CD4-positive, CD25-positive, alpha-beta regulatory T cell (primary cell): ENCODE measurements at regions not wholly inside any gene's neighbourhood (a gene's known extent, or its start where the extent isn't known, plus 50 kb on each side); places are given as distances from the start of the nearest gene placed in this dataset.
A peak's percentile ranks its signal among the peaks of the same experiment; 100 is the strongest.

Source experiments
- ATAC-seq, 2 donors: fragments of 150-1000 bp; cut with Tn5 transposase; one replicate each; pipeline ENCODE4 v1.10.0; 2021; ENCODE audit warnings: low read depth in 2 of 2, moderate number of reproducible peaks in 2 of 2, moderate library complexity in 1 of 2
- DNase-seq, 3 donors: peaks; one replicate each; pipeline versions ENCODE4 v3.0.0 to v3.0.0-alpha.2; 2012 to 2022; ENCODE audit warnings: mixed read lengths in 1 of 3
- H3K27ac ChIP-seq: one replicate; pipeline ENCODE4 v1.7.0; 2013; ENCODE audit warnings: mild to moderate bottlenecking, low read length; ENCODE audit not compliant: insufficient read depth, poor library complexity, severe bottlenecking
- H3K27me3 ChIP-seq: one replicate; pipeline ENCODE4 v1.7.0; 2013; ENCODE audit warnings: low read length; ENCODE audit not compliant: control insufficient read depth, insufficient read depth
- H3K36me3 ChIP-seq: one replicate; pipeline ENCODE4 v1.7.0; 2013; ENCODE audit warnings: mild to moderate bottlenecking, low read length, moderate library complexity; ENCODE audit not compliant: control insufficient read depth, insufficient read depth
- H3K4me1 ChIP-seq: 2 replicates; pipeline ENCODE4 v1.7.0; 2013; ENCODE audit warnings: mild to moderate bottlenecking, low read length; ENCODE audit not compliant: insufficient read depth, control insufficient read depth, poor library complexity, severe bottlenecking
- H3K4me3 ChIP-seq: one replicate; pipeline ENCODE4 v1.7.0; 2013; ENCODE audit warnings: low read depth, mild to moderate bottlenecking, low read length, moderate library complexity
- H3K9me3 ChIP-seq, 2 experiments: 1 replicate in 1 of 2; 2 replicates in 1 of 2; pipeline ENCODE4 v1.7.0; 2013; ENCODE audit warnings: low read length in 2 of 2, mild to moderate bottlenecking in 1 of 2, moderate library complexity in 1 of 2; ENCODE audit not compliant: control insufficient read depth in 2 of 2
- H3K27ac Mint-ChIP-seq, 3 donors: one replicate each; pipeline ENCODE4 v1.8.0; 2020 to 2022; ENCODE audit warnings: mild to moderate bottlenecking in 3 of 3, mixed read lengths in 3 of 3, moderate library complexity in 2 of 3
- H3K27me3 Mint-ChIP-seq: one replicate; pipeline ENCODE4 v1.8.0; 2022; ENCODE audit warnings: mild to moderate bottlenecking, mixed read lengths
- H3K36me3 Mint-ChIP-seq: one replicate; pipeline ENCODE4 v1.8.0; 2020; ENCODE audit warnings: mixed read lengths
- H3K4me1 Mint-ChIP-seq, 4 donors: one replicate each; pipeline ENCODE4 v1.8.0; 2020 to 2022; ENCODE audit warnings: mixed read lengths in 4 of 4, mild to moderate bottlenecking in 1 of 4
- H3K4me3 Mint-ChIP-seq, 4 donors: one replicate each; pipeline ENCODE4 v1.8.0; 2020 to 2022; ENCODE audit warnings: mild to moderate bottlenecking in 4 of 4, mixed read lengths in 4 of 4, moderate library complexity in 3 of 4
- H3K9me3 Mint-ChIP-seq, 7 donors: one replicate each; pipeline ENCODE4 v1.8.0; 2020 to 2022; ENCODE audit warnings: mixed read lengths in 7 of 7, mild to moderate bottlenecking in 3 of 7, moderate library complexity in 2 of 7

DNA sequence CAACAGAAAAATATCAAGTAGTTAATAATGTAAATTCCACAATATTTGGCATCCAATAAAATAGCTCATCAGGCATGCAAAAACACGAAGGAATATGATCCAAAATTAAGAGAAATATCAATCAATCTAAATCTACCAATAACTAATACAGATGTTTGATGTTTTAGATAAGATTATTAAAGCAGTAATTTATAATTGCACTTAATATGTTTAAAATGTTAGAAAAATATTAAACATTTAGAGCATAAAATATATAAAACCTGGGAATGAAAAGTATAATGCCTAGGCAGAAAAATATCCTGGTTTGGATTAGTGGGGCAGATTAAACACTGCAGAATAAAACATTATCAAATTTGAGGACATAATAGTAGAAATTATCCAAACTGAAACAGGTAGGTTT is 879.9 kb downstream of the FAM181B start:
- no peaks in the 10 kb centered on the region for H3K4me1 ChIP-seq
- H3K4me3 ChIP-seq = no peak overlapping the region
- H3K27ac ChIP-seq = no peak overlapping the region
- Mint-ChIP-seq H3K27ac (no peak overlapping the region), H3K4me1 (peaks cover 0 to 4% (median 2%) of the 10 kb centered on the region in 4 donors), H3K27me3 (no peaks in the 10 kb centered on the region), H3K9me3 (peaks cover 0 to 1% (median 0%) of the 10 kb centered on the region in 7 donors), H3K4me3 (no peak overlapping the region), H3K36me3 (no peaks in the 10 kb centered on the region)
- H3K27me3 ChIP-seq = no peaks in the 10 kb centered on the region
- no peak for DNase-seq
- no peaks in the 10 kb centered on the region for H3K36me3 ChIP-seq
- no peak for ATAC-seq
- H3K9me3 ChIP-seq = no peaks in the 10 kb centered on the region

DNA sequence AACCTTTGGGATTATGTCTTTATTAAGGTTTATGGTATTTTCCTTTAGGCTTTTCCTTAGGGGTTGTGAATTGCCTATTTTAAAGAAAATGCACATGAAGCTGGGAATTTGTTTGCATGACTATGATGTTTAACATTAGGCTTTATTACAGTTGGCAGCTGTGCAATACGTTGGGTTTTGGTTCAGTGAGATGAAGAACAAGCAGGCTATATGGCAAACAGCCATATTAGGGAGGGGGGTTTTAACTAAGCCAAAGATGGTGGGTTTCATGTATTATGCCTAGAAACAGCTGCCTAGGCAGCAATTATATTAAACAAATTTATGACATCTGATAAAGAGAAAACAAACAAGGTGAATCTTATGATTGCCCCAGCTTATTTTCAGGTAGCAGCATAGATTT is 880.8 kb downstream of the FAM181B start:
- ATAC-seq (no peak), DNase-seq (no peak)
- Mint-ChIP-seq H3K4me1 (peaks cover 0 to 4% (median 2%) of the 10 kb centered on the region in 4 donors), H3K27me3 (no peaks in the 10 kb centered on the region), H3K27ac (peak overlapping the region in 1 of 3 donors; percentile 28), H3K4me3 (no peak overlapping the region), H3K9me3 (peaks cover 0 to 1% (median 0%) of the 10 kb centered on the region in 7 donors), H3K36me3 (no peaks in the 10 kb centered on the region)
- Histone ChIP-seq H3K9me3 (no peaks in the 10 kb centered on the region), H3K4me1 (no peaks in the 10 kb centered on the region), H3K27me3 (no peaks in the 10 kb centered on the region), H3K4me3 (no peak overlapping the region), H3K36me3 (no peaks in the 10 kb centered on the region), H3K27ac (no peak overlapping the region)

DNA sequence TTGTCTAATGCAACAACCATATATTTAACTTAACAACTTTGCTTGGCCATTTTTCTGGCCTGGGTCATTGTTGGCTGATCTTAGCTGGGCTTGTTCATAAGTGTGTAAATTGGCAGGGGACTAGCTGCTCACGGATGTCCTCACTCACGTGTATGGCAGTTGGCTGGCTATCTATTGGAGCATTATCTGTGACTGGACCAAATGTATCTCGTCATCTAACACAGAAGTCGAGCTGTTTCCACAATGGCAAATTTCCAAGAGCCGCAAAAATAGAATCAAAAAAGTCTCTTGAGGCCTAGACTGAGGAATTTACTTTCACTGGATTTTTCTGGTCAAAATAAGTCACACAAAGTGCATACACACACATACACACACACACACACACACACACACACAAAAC is 893.3 kb downstream of the FAM181B start:
- Histone ChIP-seq H3K27me3 (no peaks in the 10 kb centered on the region), H3K4me3 (no peak overlapping the region), H3K36me3 (no peaks in the 10 kb centered on the region), H3K4me1 (no peaks in the 10 kb centered on the region), H3K9me3 (no peaks in the 10 kb centered on the region), H3K27ac (no peak overlapping the region)
- DNase-seq (no peak), ATAC-seq (no peak)
- H3K4me1 Mint-ChIP-seq = peaks cover 0 to 5% (median 3%) of the 10 kb centered on the region in 4 donors
- H3K27ac Mint-ChIP-seq = no peak overlapping the region
- no peaks in the 10 kb centered on the region for H3K36me3 Mint-ChIP-seq
- H3K4me3 Mint-ChIP-seq = no peak overlapping the region
- no peaks in the 10 kb centered on the region for H3K27me3 Mint-ChIP-seq
- H3K9me3 Mint-ChIP-seq = peaks cover 0 to 2% (median 0%) of the 10 kb centered on the region in 7 donors

- Mint-ChIP-seq H3K27ac (no peak overlapping the region), H3K27me3 (no peaks in the 10 kb centered on the region), H3K4me3 (no peak overlapping the region), H3K4me1 (peaks cover 0 to 5% (median 3%) of the 10 kb centered on the region in 4 donors), H3K36me3 (no peaks in the 10 kb centered on the region), H3K9me3 (peaks cover 0 to 2% (median 0%) of the 10 kb centered on the region in 7 donors)
- no peaks in the 10 kb centered on the region for H3K36me3 ChIP-seq
- no peaks in the 10 kb centered on the region for H3K4me1 ChIP-seq
- DNase-seq = no peak
- H3K27ac ChIP-seq = no peak overlapping the region
- H3K9me3 ChIP-seq = no peaks in the 10 kb centered on the region
- no peak for ATAC-seq
- H3K27me3 ChIP-seq = peaks cover 1% of the 10 kb centered on the region
- no peak overlapping the region for H3K4me3 ChIP-seq
Observed at GRCh38 chr11:81839976-81840375, 893.7 kb downstream of the FAM181B start.

DNA sequence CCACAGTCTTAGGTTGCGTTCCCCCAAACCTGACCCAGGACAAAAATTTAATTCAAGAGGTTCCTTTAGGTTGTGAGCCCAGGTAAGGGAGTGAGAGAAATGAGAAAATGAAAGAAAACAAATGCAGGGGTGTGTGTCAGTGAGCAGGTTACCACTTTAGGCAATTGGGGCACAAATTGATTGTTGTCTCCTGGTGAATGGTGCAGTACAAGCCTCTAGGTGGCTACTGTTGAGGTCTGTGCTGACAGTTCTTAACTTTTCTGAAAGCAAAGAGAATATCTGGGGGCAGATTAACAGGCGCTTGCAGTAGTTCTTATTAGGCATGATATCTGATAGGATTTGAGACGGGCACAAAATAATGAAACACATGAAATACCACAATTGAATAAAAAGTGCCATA is 894.6 kb downstream of the FAM181B start:
- H3K27me3 ChIP-seq = peaks cover 3% of the 10 kb centered on the region
- Mint-ChIP-seq H3K4me1 (peaks cover 0 to 5% (median 3%) of the 10 kb centered on the region in 4 donors), H3K36me3 (no peaks in the 10 kb centered on the region), H3K9me3 (peaks cover 0 to 5% (median 2%) of the 10 kb centered on the region in 7 donors), H3K4me3 (no peak overlapping the region), H3K27ac (no peak overlapping the region), H3K27me3 (no peaks in the 10 kb centered on the region)
- no peak overlapping the region for H3K4me3 ChIP-seq
- H3K27ac ChIP-seq = no peak overlapping the region
- DNase-seq = no peak
- ATAC-seq = no peak
- no peaks in the 10 kb centered on the region for H3K9me3 ChIP-seq
- no peaks in the 10 kb centered on the region for H3K36me3 ChIP-seq
- no peaks in the 10 kb centered on the region for H3K4me1 ChIP-seq

- Mint-ChIP-seq H3K9me3 (peaks cover 0 to 17% (median 10%) of the 10 kb centered on the region in 7 donors), H3K4me1 (no peaks in the 10 kb centered on the region), H3K27ac (no peak overlapping the region), H3K36me3 (no peaks in the 10 kb centered on the region), H3K4me3 (no peak overlapping the region), H3K27me3 (no peaks in the 10 kb centered on the region)
- DNase-seq = no peak
- Histone ChIP-seq H3K36me3 (no peaks in the 10 kb centered on the region), H3K27me3 (peaks cover 5% of the 10 kb centered on the region), H3K4me3 (no peak overlapping the region), H3K9me3 (peaks cover 0 to 3% of the 10 kb centered on the region in 2 experiments), H3K27ac (no peak overlapping the region), H3K4me1 (no peaks in the 10 kb centered on the region)
- ATAC-seq = no peak
Observed at GRCh38 chr11:81829976-81830375, 903.7 kb downstream of the FAM181B start.

DNA sequence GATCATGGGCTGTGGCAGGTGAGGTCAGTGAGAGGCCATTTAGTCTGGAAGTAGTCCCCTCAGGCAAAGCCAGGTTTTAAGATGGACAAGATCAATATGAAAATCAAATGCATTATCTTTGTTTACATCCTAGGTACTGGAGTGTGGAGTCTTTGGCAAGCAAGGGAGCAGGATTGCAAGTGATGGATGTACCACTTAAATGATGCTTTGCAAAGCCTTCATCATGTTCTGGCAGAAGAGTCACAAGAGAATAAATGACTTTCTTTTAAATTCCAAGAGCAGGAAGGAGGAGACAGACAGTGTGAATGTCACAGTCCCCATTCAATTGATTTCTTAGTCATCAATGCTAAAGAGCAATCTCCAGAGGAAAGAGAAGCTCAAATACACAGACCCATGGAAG is 908.3 kb downstream of the FAM181B start:
- H3K4me1 Mint-ChIP-seq = peaks cover 0 to 10% (median 3%) of the 10 kb centered on the region in 4 donors
- H3K4me3 ChIP-seq = no peak overlapping the region
- no peak overlapping the region for H3K27ac ChIP-seq
- no peaks in the 10 kb centered on the region for H3K9me3 ChIP-seq
- ATAC-seq (no peak), DNase-seq (no peak)
- no peaks in the 10 kb centered on the region for H3K36me3 Mint-ChIP-seq
- H3K9me3 Mint-ChIP-seq = peaks cover 0 to 7% (median 0%) of the 10 kb centered on the region in 7 donors
- no peaks in the 10 kb centered on the region for H3K36me3 ChIP-seq
- H3K27me3 ChIP-seq = peaks cover 4% of the 10 kb centered on the region
- no peak overlapping the region for H3K27ac Mint-ChIP-seq
- H3K4me3 Mint-ChIP-seq = no peak overlapping the region
- no peaks in the 10 kb centered on the region for H3K4me1 ChIP-seq
- H3K27me3 Mint-ChIP-seq = peaks cover 6% of the 10 kb centered on the region

GRCh38 chr11:81819462-81819861 is 914.2 kb downstream of the FAM181B start:
- Mint-ChIP-seq H3K27ac (no peak overlapping the region), H3K36me3 (no peaks in the 10 kb centered on the region), H3K4me3 (no peak overlapping the region), H3K9me3 (peaks cover 0 to 3% (median 0%) of the 10 kb centered on the region in 7 donors), H3K4me1 (peaks cover 0 to 12% (median 3%) of the 10 kb centered on the region in 4 donors), H3K27me3 (peaks cover 6% of the 10 kb centered on the region)
- no peak for DNase-seq
- Histone ChIP-seq H3K4me1 (no peaks in the 10 kb centered on the region), H3K27me3 (no peaks in the 10 kb centered on the region), H3K9me3 (no peaks in the 10 kb centered on the region), H3K4me3 (no peak overlapping the region), H3K27ac (no peak overlapping the region), H3K36me3 (no peaks in the 10 kb centered on the region)
- no peak for ATAC-seq
